Kidney (tissue), 13 donors: ENCODE measurements at regions not wholly inside any gene's neighbourhood (a gene's known extent, or its start where the extent isn't known, plus 50 kb on each side); places are given as distances from the start of the nearest gene placed in this dataset.
"Not testable (repeated sequence)": the region's sequence is repeated elsewhere in the genome, so short reads cannot be mapped to it uniquely, and the experiment has no call there.

Experiments
- DNase-seq, 5 donors: peaks; one replicate each; pipeline ENCODE4 v3.0.0-alpha.2; 2013 to 2020
- FAIRE-seq: peaks from 2 replicates; lab custom pipeline; 2012; peaks lifted over from hg19 to GRCh38; lab: Jason Lieb, UNC
- H3K27ac ChIP-seq, 2 donors: one replicate each; pipeline ENCODE4 v1.7.0; 2013; ENCODE audit warnings: low read depth in 2 of 2, low read length in 2 of 2, inconsistent platforms in 1 of 2
- H3K27me3 ChIP-seq: one replicate; pipeline ENCODE4 v1.7.1; 2013; ENCODE audit warnings: low read length, inconsistent platforms; ENCODE audit not compliant: control insufficient read depth, insufficient read depth
- H3K36me3 ChIP-seq, 3 donors: one replicate each; pipeline versions ENCODE4 v1.7.0 to v1.7.1; 2013; ENCODE audit warnings: low read length in 3 of 3, control low read depth in 1 of 3, inconsistent platforms in 1 of 3; ENCODE audit not compliant: insufficient read depth in 3 of 3, control insufficient read depth in 2 of 3
- H3K4me1 ChIP-seq, 3 donors: one replicate each; pipeline versions ENCODE4 v1.7.0 to v1.7.1; 2013; ENCODE audit warnings: low read length in 3 of 3, inconsistent platforms in 1 of 3, low read depth in 1 of 3; ENCODE audit not compliant: control insufficient read depth in 2 of 3, insufficient read depth in 2 of 3
- H3K4me3 ChIP-seq, 3 donors: one replicate each; pipeline versions ENCODE4 v1.7.0 to v1.8.1; 2013; ENCODE audit warnings: low read length in 3 of 3, control low read depth in 1 of 3, inconsistent platforms in 1 of 3
- H3K9ac ChIP-seq, 3 donors: one replicate each; pipeline versions ENCODE4 v1.7.0 to v1.7.1; 2013; ENCODE audit warnings: low read length in 3 of 3, control low read depth in 1 of 3, inconsistent platforms in 1 of 3
- H3K9me3 ChIP-seq, 3 donors: one replicate each; pipeline versions ENCODE4 v1.7.0 to v1.7.1; 2013; ENCODE audit warnings: low read length in 3 of 3, control low read depth in 1 of 3, inconsistent platforms in 1 of 3; ENCODE audit not compliant: control insufficient read depth in 2 of 3, insufficient read depth in 1 of 3
- intact Hi-C: fragments of 100-400 bp; cut with DNase I; formaldehyde crosslinking; loops from one replicate; pipeline ENCODE4 v1.11.1; 2022
- TF ChIP-seq, protein P1 (sequence below): IDR thresholded peaks from 3 replicates; pipeline ENCODE4 v1.5.1; 2012; ENCODE audit warnings: mild to moderate bottlenecking, moderate library complexity, borderline replicate concordance; ENCODE audit not compliant: insufficient read depth; ENCODE audit errors: extremely low read depth
- donor health status: control.
- donor health status: control.
- donor health status: control.
- donor health status: control.
- donor health status: control.
- donor health status: DM: yes; HTN: yes; CAD: no.
- donor health status: Normal renal cell carcinoma (clear cell type).

DNA sequence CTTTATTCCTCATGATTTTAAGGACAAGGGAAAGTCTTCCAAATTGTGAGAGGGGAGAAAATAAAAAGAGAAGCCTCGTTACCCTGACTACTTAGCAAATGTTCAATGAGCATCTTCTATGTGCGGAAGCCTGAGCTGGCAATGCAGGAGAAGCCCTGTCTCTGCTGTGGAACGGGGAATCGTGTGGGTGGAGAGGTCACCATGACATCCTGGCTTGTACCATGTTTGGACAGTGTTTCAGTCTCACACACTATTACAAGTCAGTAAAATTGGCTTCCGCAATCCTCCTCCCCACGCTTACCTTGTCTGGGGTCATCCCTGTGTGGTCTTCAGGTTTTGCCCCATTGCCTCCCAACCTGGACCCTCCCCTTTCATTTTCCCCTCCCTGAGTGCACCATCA lies 65.0 kb upstream of the PPM1B start:
- Histone ChIP-seq H3K27me3 (no peaks in the 10 kb centered on the region), H3K27ac (no peak overlapping the region), H3K9ac (no peak overlapping the region), H3K4me3 (no peak overlapping the region), H3K36me3 (no peaks in the 10 kb centered on the region), H3K9me3 (no peaks in the 10 kb centered on the region), H3K4me1 (no peaks in the 10 kb centered on the region)
- FAIRE-seq (no peak), DNase-seq (no peak)
- TF ChIP-seq, protein P1, sequence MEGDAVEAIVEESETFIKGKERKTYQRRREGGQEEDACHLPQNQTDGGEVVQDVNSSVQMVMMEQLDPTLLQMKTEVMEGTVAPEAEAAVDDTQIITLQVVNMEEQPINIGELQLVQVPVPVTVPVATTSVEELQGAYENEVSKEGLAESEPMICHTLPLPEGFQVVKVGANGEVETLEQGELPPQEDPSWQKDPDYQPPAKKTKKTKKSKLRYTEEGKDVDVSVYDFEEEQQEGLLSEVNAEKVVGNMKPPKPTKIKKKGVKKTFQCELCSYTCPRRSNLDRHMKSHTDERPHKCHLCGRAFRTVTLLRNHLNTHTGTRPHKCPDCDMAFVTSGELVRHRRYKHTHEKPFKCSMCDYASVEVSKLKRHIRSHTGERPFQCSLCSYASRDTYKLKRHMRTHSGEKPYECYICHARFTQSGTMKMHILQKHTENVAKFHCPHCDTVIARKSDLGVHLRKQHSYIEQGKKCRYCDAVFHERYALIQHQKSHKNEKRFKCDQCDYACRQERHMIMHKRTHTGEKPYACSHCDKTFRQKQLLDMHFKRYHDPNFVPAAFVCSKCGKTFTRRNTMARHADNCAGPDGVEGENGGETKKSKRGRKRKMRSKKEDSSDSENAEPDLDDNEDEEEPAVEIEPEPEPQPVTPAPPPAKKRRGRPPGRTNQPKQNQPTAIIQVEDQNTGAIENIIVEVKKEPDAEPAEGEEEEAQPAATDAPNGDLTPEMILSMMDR: no peak
- intact Hi-C loops: no loop called here

DNA sequence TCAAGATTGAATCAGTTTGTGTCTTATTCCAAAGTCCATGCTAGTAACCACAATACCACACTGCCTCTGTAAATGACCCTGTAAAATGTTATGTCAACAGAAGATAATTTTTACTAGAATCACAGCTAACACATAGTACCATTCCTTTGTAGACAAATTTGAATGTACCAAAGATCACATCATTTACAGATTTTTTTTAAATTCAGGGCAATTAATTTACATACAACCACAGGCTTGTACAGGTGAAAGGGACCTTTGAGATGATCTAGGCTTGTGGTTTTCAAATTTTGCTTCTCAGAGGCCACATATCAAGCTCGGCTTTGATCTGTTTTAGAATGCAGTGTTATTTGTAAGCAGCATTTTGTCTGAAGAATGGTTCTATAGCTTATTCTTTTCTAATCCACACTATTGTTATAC lies 63.8 kb upstream of the PPM1B start:
- FAIRE-seq: no peak
- Histone ChIP-seq H3K4me3 (no peak overlapping the region), H3K27ac (no peak overlapping the region), H3K9ac (no peak overlapping the region), H3K4me1 (no peaks in the 10 kb centered on the region), H3K9me3 (no peaks in the 10 kb centered on the region), H3K36me3 (no peaks in the 10 kb centered on the region), H3K27me3 (no peaks in the 10 kb centered on the region)
- TF ChIP-seq, protein P1: no peak
- no peak for DNase-seq
- intact Hi-C loops: no loop called here

DNA sequence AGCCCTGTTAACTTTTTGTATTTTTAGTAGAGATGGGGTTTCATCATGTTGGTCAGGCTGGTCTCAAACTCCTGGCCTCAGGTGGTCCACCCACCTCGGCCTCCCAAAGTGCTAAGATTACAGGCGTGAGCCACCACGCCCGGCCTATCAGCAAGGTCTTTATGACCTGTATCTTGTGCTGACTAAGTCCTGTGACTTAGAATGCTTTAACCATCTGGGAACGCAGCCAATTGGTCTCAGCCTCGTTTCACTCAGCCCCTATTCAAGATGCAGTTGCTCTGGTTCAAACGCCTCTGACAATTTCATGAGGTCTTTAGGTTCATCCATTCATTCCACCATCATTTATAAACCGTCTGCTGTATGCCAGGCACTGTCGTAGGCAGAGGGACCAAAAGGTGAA lies 62.2 kb upstream of the PPM1B start:
- H3K36me3 ChIP-seq, DNase-seq, H3K9ac ChIP-seq, FAIRE-seq, H3K27ac ChIP-seq, H3K27me3 ChIP-seq, H3K4me3 ChIP-seq, intact Hi-C loops, H3K9me3 ChIP-seq, H3K4me1 ChIP-seq: not testable (repeated sequence)

DNA sequence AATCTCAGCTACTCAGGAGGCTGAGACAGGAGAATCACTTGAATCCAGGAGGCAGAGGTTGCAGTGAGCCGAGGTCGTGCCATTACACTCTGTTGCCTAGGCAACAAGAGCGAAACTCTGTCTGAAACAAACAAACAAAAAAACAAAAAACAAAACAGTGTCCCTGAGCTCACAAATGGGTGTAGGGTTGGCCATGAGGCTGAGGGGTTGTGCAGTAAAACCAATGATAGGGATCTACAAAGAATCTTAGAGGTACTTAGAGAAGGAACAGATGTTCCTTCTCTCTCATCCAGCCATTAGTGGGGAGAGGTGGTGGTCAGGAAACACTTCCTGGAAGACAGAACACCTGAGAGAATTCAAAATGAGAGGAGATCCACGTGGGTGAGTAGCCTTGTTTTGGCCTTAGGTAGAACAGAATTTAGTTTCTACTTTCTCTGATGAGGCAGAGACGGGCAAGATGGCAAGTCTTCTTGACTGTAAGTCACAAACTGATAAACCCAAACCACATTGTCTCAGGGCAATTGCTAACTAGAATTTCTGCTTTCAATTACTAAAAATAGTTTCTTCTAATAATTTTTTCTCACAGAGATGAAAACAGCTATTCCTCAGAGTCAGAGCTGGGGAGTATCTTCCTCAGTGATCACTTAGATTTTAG lies 61.5 kb upstream of the PPM1B start:
- DNase-seq: no peak
- Histone ChIP-seq H3K9me3 (no peaks in the 10 kb centered on the region), H3K27me3 (no peaks in the 10 kb centered on the region), H3K9ac (no peak overlapping the region), H3K36me3 (no peaks in the 10 kb centered on the region), H3K4me1 (no peaks in the 10 kb centered on the region), H3K4me3 (no peak overlapping the region), H3K27ac (no peak overlapping the region)
- intact Hi-C loops: no loop called here
- TF ChIP-seq, protein P1: no peak
- no peak for FAIRE-seq
